IPS-NIHi7 (cell line): ENCODE measurements at regions not wholly inside any gene's neighbourhood (a gene's known extent, or its start where the extent isn't known, plus 50 kb on each side); places are given as distances from the start of the nearest gene placed in this dataset.

Experiments
- DNase-seq: peaks from one replicate; pipeline ENCODE4 v3.0.0; 2012; ENCODE audit warnings: mixed read lengths; ENCODE audit errors: extremely low spot score

DNA sequence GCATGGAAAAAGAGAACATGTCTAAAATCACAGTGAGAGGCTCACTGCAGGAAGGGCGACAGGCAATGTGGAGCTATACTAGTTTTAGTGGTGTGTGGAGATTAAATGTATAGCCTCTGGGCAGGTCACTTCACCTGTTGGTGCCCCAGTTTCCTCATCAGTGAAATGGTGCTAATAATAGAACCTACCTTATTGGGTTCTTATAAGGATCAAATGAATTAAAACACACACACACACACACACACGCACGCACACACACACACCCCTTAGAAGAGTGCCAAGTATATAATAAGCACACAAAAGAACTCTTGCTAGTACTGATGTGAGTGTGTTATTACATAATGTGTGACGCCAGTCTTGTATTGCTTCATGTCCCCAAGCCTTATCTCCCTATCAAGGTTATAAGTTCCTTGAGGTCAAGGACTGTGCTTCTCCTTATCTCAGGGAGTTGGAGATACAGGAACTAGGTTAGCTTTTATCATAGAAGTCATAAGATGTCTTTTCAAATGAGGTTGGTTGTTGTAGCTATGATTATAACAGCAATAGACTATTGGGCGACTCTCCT lies 98.0 kb upstream of the CXCR4 start:
- no peak for DNase-seq

DNA sequence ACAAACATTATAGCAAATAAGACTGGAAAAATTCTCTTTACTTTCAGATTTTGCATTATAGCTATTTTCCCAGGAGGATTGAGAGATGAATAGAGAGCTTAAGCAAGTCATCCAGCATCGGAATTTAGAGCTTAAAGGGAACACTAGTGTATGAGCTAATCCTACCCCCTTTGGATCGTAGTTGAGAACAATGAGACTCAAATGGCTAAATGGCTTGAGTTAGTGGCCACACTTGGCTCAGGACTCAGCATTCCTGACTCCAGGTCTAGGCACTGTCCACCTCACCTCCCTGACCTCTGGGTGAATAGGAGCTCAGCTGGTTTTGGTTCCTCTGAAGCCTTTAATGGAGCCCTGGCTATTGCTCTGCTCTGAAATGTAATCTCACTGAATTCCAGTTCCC lies 97.5 kb upstream of the CXCR4 start:
- DNase-seq: no peak

DNA sequence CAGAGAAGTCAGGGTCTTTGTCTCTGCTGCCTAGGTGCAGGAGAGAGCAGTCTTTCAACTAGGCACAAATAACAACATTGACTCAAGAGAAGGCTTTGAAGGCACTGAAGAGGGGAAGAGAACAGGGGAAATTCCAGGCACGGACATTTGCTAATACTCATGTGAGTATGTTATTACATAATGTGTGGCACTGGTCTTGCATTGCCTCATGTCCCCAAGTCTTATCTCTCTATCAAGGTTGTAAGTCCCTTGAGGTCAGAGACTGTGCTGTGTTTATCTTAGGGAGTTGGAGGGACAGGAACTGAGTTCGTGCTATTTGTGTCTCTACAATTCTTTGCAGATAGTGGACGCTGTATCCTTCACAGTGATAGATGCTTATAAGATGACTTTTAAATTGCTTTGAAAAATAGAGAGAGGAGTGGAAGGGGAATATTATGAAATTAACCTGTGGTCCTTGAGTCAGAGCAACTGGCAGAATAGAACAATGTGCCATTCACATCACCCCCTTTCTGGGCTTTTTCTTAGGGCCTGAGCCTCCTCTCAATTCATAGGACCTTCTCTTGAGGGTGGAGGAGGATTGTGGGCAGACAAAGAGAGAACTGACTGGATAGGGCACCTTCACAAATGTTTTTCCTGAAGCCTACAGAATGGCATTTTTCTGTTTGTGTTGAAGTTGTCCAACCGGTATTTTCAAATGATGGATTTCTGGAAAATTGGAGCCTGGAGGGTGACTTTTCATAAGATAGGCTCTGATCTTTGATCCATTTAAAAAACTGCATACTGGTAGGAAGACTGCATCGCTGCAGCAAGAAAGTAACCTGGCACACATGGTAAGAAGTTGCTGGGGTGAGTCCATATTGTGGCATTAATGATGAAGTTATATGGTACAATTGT lies 96.6 kb upstream of the CXCR4 start:
- no peak for DNase-seq

DNA sequence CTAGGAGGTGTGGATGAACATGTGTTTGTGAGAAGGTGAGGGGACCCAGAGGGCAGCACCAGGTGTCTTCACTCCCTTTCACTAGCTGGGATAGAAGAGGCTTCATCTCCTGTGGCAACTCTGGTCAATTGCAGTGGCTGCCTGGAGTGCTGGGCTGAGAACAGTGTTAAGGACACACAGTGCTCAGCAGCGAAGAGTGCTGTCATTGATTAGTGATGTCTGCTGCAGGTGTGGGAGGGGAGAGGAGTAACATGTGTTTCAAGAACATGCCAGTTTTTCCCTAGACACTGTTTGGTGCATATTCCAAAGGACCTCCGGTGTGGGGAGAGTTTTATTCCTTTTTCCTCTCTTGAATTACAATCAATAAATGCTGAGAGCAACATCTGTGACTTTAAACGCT lies 95.9 kb upstream of the CXCR4 start:
- no peak for DNase-seq

DNA sequence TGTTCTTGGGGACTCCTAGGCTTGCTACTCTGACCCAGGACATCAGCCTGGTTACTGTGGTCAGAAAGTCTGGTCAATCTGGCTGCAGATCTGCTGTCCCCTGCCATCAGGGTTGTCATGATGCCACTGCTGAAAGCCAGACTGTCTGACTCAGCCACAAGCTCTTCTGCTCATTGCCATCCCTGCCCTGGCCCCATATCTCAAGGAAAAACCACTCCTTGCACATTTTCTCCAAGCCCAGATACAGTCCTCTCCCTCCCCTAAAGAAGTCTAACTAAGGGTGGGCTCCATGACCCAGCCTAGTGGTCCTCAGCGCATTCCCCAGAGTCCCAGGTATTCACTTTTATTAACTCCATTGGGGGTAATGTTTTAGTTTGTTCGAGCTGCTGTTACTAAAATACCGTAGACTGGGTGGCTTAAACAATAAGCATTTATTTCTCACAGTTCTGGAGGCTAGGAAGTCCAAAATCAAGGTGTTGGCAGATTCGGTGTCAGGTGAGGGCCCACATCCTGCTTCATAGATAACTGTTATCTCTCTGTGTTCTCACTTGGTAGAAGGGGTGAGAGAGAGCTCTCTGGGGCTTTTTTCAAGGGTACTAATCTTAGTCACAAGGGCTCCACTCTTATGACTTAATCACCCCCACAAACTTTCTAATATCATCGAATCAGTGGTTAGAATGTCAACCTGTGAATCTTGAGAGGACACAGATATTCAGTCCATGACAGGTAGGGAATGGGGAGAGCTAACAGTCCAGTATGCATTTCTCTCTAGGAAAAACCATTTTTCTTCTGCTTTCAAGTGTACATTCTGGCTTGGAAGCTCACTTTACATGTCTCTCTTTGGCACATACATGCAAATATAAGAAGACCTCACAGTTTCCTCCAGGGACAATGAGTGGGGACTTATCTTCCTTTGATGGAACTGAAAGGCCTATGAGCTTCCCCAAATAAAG lies 94.8 kb upstream of the CXCR4 start:
- no peak for DNase-seq

DNA sequence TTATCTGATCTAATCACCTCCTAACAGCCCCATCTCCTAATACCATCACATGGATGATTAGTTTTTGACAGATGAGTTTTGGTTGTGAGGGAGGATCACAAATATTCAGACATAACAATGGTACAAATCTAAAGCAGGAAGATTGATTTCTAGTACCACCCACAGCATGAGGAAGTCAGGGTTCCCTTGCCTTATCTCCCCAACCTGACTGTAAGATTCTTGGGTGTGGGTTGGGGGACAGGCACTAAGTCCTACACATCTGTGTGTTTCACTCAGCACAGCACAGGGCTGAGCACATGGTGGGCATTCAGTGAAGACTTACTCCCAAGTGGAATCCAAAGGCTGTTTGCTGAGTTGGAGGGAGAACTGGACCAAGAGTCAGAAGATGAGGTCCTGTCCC lies 93.8 kb upstream of the CXCR4 start:
- no peak for DNase-seq

DNA sequence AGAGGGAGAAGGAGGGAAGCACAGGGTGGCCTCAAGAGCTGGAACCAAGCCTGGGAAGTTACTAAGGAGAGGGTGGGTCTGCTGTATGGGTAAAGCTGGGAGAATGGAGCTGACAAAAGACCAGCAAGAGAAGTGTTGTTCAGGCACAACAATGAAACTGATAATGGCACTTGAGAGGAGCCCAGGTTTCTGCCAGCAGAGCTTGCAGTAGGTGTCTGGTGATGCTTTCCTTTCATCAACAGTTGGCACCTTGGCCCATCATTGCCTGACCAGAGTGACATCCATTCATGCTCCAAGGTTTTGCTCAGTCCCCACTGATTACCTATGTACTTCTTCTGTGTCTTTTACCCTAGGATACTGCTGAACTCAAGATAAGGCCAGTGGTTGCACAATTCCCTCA lies 92.9 kb upstream of the CXCR4 start:
- no peak for DNase-seq

DNA sequence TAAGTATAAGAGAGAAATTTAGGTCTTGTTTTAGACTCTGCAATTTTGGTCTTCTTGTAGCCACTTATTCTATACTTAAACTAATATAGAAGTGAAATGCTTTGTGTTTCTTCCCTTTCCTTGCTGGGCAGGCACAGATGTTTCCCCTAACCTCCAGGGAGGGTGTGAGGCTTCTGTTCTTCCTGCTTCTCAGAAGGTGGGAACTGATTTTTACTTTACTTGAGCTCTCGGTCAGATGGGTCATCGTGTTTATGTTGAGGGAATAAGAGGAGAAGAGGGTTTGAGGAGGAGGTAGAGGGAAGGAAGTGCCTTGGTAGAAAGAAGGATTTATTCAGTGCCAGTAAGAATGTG lies 92.5 kb upstream of the CXCR4 start:
- DNase-seq: no peak

DNA sequence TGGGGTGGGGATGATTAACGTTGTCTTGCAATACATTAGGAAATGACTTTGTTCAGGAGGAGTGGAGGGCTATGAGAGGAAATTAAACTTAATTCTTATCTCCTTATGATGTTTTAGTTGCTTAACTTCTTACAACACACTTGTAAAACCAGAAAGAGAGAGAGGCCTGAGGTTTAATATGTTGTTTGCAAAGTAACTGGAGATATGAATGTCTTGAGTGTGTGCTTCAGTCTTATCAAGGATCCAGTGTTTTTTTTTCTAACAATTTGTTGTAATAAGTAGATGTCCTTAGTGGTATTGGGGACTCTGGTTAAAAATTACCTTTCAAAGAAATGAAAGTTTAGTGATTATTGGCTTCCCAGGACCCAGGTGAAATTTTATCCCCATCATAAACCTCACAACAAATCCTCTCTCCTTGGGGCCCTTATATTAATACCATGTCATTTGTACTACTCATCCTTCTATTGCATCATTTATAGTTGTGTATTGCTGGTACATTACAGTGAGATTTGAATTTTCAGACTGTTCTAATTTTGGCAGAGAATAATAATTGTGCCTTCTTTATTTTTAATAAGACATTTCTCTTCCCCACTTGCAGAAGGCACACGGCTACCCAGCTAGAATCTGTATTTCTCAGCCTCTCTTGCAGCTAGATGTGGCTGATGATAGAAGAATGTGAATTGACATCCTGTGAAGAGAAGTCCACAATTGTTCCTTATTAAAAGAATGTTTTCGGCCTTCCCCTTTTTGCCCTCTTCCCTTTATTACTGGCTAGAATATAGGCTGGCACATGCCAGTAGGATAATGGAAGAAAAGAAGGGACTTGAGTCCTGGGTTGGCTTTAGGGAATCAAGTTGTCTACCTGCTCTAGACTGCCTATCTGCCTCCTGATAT lies 91.9 kb upstream of the CXCR4 start:
- DNase-seq: no peak

DNA sequence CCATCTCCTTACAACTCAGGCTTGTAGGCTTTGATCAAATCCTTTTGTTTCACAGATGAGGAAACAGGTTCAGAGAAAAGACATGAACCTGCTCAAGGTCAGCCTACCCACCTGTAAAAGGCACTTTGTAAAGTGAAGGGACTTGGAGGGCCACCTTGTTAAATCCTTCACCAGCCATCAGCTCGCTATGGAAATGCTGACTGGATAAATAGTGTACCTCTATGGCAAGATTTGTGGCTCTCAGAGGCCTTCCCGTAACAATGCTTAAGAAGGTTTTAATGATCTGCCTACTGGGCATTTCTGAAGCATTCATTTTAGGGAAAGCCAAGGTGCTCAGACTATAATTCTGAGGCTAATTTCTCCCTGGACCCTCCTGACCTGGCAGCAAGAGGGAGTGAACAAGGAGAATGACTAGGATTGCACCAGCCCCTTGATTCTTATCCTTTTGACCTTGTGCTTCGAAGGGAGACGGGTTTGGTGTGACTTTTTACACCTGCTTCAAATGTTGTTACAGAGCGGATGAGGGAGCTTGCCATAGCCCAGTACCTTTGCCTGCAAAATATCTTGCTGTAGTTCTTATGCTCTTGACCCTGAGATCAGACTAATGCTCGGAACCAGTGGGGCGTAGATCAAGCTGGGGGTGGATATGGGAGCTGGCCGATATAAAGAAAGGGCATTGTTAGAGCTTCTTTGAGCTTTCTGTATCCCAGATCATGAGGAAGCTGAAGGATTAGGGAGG lies 90.9 kb upstream of the CXCR4 start:
- no peak for DNase-seq

DNA sequence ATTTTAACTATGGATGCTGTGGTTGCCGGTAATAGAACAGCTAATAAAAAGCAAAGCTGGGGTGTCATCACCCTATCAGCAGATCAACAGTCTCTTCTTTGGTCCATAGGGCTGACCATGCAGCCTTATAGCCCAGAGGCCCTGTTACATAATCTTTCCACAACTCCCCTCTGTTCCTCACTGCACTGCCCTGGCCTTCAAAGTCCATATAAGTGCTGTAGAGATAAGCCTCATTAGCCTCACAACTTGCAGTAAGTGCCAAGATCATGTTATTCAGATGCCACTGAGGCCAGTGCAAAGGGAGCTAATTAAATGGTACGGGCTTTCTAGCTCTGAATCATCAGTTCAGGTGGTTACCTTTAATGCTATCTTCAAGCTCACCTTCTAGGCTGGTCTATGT lies 89.7 kb upstream of the CXCR4 start:
- DNase-seq: no peak

DNA sequence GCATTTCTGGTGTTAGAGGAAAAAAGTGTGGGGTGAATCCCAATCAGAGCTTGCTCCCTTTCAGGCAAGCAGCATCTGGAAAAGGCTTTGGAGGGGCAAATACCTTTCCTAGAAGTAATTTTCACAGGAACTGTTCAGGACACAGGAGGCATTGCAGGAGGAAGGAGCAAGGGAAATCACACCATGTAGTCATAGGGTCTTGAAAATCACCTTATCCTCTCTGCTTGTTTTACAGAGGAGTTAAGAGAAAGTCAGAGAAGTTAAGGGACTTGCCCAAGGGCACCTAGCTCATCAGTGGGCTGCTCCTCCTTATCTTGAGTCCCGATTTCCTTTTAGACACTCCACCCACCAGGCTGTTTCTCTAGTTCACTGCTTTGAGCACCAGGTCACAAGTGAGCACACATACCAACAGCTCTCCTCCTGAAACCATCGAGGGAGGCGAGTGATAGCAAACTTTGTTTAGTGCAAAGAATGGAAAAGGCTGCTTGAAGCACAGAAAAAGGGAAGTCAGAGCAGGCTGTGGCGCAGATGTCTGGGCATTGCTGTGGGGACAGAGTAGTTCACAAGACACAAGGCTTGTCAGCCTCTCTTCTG lies 89.2 kb upstream of the CXCR4 start:
- no peak for DNase-seq

DNA sequence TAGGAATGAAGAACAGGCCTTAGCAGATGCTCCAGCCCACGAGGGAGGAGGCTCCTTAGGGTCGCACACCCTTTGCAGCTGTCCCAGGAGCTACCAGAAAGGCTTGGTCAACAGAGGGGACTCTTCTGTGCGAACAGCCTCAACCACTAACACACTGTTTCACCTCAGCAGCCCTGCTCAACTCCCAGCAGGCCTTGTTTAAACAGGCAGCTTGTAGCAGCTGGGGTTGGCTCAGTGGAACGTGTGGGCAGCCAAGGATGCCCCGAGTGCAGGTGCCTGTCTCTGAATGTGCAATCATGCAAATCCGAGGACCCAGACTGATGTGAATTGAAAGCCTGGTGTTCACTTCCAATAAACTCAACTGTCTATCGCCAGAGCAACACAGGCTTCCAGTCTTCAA lies 88.7 kb upstream of the CXCR4 start:
- DNase-seq: no peak

DNA sequence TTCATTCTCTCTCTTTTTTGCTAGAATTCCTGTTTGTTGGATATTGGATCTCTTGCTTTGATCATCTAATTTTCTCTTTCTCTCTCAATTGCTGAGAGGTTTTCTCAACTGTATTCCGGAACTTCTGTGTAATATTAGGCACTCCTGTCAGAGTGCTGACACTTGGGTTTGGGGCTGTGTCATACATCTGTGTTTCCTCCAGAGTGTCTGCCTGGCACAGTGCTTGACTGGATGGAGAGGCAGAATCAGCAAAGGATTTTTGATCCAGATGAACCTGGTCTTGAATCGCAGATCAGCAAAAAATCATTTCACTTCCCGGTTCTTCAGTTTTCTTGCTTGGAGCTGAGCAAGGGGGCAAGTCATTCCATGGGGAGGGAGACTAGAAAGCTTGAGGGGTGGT lies 87.7 kb upstream of the CXCR4 start:
- no peak for DNase-seq

DNA sequence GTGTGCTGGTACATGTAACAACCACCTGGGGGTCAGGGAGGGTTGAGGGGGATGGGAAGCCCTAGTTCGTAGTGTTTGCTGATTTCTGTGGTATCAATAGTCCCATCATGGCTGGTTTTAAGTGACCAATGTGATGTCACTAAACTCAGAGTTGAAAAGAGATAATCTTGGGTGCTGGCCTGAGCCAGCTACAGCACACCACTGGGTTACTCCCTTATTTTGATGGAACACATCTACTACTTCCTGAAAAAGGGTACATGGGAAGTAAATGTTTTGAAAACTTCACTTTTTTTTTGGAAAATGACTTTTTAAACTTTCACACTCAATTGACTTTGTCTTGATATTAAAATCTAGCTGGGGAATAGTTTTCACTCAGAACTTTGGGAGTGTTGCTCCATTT lies 87.0 kb upstream of the CXCR4 start:
- no peak for DNase-seq

DNA sequence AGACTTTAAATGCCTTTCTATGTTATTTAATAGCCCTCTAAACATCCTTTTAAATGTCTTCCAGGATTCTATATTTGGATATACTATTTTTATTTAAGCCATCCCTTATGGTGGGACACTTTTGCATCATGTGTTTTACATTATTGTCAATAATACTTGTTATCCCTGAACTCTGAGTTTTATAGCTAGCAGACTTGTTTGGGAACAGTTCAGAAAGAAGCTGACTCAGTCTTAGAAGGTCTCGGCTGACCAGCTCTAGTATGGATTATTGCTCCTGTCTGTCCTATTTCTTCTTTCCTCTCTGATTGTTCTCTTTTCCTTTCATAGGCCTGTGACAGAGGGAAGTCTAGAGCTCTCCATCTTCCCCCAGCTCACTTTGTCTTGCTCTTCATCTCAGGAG lies 77.3 kb upstream of the CXCR4 start:
- DNase-seq: no peak

DNA sequence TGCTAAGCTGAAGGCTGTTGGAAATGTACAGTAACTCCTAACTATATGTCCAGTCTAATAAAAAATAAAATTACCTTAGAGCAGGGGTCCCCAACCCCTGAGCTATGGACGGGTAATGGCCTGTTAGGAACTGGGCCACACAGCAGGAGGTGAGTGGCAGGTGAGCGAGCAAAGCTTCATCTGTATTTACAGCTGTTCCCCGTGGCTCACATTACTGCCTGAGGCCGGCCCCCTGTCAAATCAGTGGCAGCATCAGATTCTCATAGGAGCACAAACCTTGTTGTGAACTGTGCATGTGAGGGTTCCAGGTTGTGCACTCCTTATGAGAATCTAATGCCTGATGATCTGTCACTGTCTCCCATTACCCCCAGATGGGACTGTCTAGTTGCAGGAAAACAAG lies 73.1 kb upstream of the CXCR4 start:
- no peak for DNase-seq

DNA sequence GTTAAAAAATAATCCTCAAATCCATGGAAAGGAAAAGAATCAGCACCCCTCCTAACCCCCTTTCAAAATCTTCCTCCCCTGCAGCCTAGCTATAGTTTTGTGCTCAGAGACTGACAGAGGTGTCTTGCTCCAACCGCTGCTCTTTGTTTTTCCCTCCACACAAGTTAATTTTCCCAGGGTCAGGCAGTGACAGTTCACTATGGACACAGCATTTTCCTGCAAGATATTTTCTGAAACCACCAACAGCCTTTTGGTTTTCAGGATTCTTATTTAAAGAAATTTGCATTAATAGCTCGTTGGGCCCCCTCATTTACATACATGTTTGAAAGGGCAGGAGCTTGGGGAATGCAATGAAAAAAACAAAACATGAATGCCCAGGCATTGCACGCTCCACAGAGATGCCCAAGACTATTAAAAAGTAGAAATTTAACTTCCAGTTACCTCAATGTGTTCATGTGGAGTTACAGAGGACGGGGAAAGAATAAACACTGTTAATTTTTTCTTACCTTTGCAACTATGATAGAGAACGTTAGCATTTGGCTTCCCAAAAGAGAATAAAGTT lies 71.4 kb upstream of the CXCR4 start:
- DNase-seq: no peak

DNA sequence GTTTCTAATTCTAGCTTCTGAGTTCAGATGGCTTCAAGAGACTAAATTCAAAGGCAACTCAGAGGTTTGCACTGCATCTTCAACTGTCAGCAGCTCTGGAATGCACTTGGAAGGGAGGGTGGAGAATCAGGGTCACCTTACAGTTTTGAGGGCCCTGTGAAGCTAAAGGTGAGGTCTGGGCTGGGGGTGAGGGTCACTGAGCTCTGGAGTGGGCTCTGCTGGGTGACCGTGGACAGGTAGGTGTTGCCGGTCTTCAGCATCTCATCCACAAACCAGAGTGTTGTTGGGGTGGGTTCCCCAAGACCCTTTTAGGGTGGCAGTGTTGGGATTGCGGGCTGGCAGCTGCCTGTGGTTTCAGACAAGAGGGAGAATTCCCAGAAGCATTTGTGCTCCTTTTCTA lies 70.1 kb upstream of the CXCR4 start:
- DNase-seq: no peak
